D341Med (cell line): ENCODE measurements at regions not wholly inside any gene's neighbourhood (a gene's known extent, or its start where the extent isn't known, plus 50 kb on each side); places are given as distances from the start of the nearest gene placed in this dataset.
"Not testable (repeated sequence)": the region's sequence is repeated elsewhere in the genome, so short reads cannot be mapped to it uniquely, and the experiment has no call there.

ENCODE experiments used
- DNase-seq: peaks from one replicate; pipeline ENCODE4 v3.0.0; 2012; ENCODE audit warnings: low spot score

- not testable (repeated sequence) for DNase-seq
These were observed 50.9 kb upstream of the APOD start for GRCh38 chr3:195634426-195635261.
